WTC11 (cell line): ENCODE measurements at regions not wholly inside any gene's neighbourhood (a gene's known extent, or its start where the extent isn't known, plus 50 kb on each side); places are given as distances from the start of the nearest gene placed in this dataset.

Experiments
- ATAC-seq: fragments of 200-7000 bp; cut with Tn5 transposase; 2 replicates; pipeline ENCODE4 v1.10.0; 2021; ENCODE audit warnings: mild to moderate bottlenecking, moderate library complexity
- CTCF ChIA-PET: fragments of 300-600 bp; sonication (Branson Sonifier 250); formaldehyde crosslinking; loops from one replicate; lab custom pipeline; 2021; ENCODE audit warnings: antibody characterized with exemption; lab: Charles Lee
- POLR2A ChIA-PET: fragments of 350-600 bp; sonication (Branson Sonifier 250); formaldehyde crosslinking; loops from one replicate; lab custom pipeline; 2021; ENCODE audit warnings: antibody characterized with exemption; lab: Charles Lee
- DNase-seq: peaks from one replicate; pipeline ENCODE4 v3.0.0; 2021; ENCODE audit warnings: low spot score
- H3K27ac Mint-ChIP-seq: 2 replicates; pipeline ENCODE4 v1.8.0; 2021; ENCODE audit warnings: mixed read lengths
- H3K27me3 Mint-ChIP-seq: 2 replicates; pipeline ENCODE4 v1.8.0; 2021; ENCODE audit warnings: low read depth, mild to moderate bottlenecking, moderate library complexity, mixed read lengths
- H3K36me3 Mint-ChIP-seq: 2 replicates; pipeline ENCODE4 v1.8.0; 2021; ENCODE audit warnings: mixed read lengths
- H3K4me1 Mint-ChIP-seq: 2 replicates; pipeline ENCODE4 v1.8.0; 2022; ENCODE audit warnings: mixed read lengths
- H3K4me3 Mint-ChIP-seq: 2 replicates; pipeline ENCODE4 v1.8.0; 2021; ENCODE audit warnings: mild to moderate bottlenecking, moderate library complexity, mixed read lengths
- H3K9me3 Mint-ChIP-seq: 2 replicates; pipeline ENCODE4 v1.8.0; 2021; ENCODE audit warnings: mixed read lengths
- ARID4B ChIP-seq: sonication (generic); formaldehyde crosslinking; IDR thresholded peaks from 2 replicates; pipeline ENCODE4 v1.8.0; 2023; ENCODE audit warnings: missing genetic modification reagents, mild to moderate bottlenecking, borderline replicate concordance
- ATF1 ChIP-seq: sonication (generic); formaldehyde crosslinking; IDR thresholded peaks from 2 replicates; pipeline ENCODE4 v1.8.1; 2023; ENCODE audit warnings: mild to moderate bottlenecking, moderate library complexity, missing genetic modification reagents
- ATF3 ChIP-seq: sonication (generic); formaldehyde crosslinking; conservative IDR thresholded peaks from 2 replicates; pipeline ENCODE4 v1.8.1; 2022; ENCODE audit warnings: mild to moderate bottlenecking, missing genetic modification reagents
- CREB1 ChIP-seq: sonication (generic); formaldehyde crosslinking; IDR thresholded peaks from 2 replicates; pipeline ENCODE4 v1.8.0; 2023; ENCODE audit warnings: mild to moderate bottlenecking, missing genetic modification reagents
- ESRRA ChIP-seq: sonication (generic); formaldehyde crosslinking; IDR thresholded peaks from 2 replicates; pipeline ENCODE4 v1.8.1; 2022; ENCODE audit warnings: mild to moderate bottlenecking, missing genetic modification reagents, borderline replicate concordance
- FOXK1 ChIP-seq: sonication (generic); formaldehyde crosslinking; IDR thresholded peaks from 2 replicates; pipeline ENCODE4 v1.8.0; 2022; ENCODE audit warnings: mild to moderate bottlenecking, moderate library complexity, missing genetic modification reagents
- HMGXB4 ChIP-seq: sonication (generic); formaldehyde crosslinking; IDR thresholded peaks from 2 replicates; pipeline ENCODE4 v1.8.1; 2023; ENCODE audit warnings: mild to moderate bottlenecking, moderate library complexity, missing genetic modification reagents
- MXD4 ChIP-seq: fragments of 250-450 bp; sonication (Bioruptor Pico); IDR thresholded peaks from 2 replicates; pipeline ENCODE4 v1.8.0; 2021; ENCODE audit warnings: mild to moderate bottlenecking, moderate library complexity, borderline replicate concordance
- NFATC4 ChIP-seq: fragments of 250-450 bp; sonication (Bioruptor Pico); IDR thresholded peaks from 2 replicates; pipeline ENCODE4 v1.9.0; 2021; ENCODE audit warnings: mild to moderate bottlenecking
- NFE2L1 ChIP-seq: sonication (generic); formaldehyde crosslinking; IDR thresholded peaks from 2 replicates; pipeline ENCODE4 v1.8.1; 2023; ENCODE audit warnings: missing genetic modification reagents
- OVOL2 ChIP-seq: fragments of 250-450 bp; sonication (Bioruptor Pico); IDR thresholded peaks from 2 replicates; pipeline ENCODE4 v1.9.0; 2021; ENCODE audit warnings: mild to moderate bottlenecking, borderline replicate concordance
- PRDM15 ChIP-seq: sonication (generic); formaldehyde crosslinking; IDR thresholded peaks from 2 replicates; pipeline ENCODE4 v1.8.0; 2022; ENCODE audit warnings: missing genetic modification reagents
- SOX15 ChIP-seq: fragments of 250-450 bp; sonication (Bioruptor Pico); IDR thresholded peaks from 2 replicates; pipeline ENCODE4 v1.9.0; 2021; ENCODE audit warnings: mild to moderate bottlenecking
- TCF7 ChIP-seq: sonication (generic); formaldehyde crosslinking; IDR thresholded peaks from 2 replicates; pipeline ENCODE4 v1.8.0; 2022; ENCODE audit warnings: mild to moderate bottlenecking, low read depth, missing genetic modification reagents, moderate library complexity
- ZBTB43 ChIP-seq: sonication (generic); formaldehyde crosslinking; IDR thresholded peaks from 2 replicates; pipeline ENCODE4 v1.8.1; 2023; ENCODE audit warnings: mild to moderate bottlenecking, missing genetic modification reagents
- ZNF121 ChIP-seq: sonication (generic); formaldehyde crosslinking; IDR thresholded peaks from 2 replicates; pipeline ENCODE4 v1.8.0; 2023; ENCODE audit warnings: missing genetic modification reagents
- ZNF416 ChIP-seq: fragments of 250-450 bp; sonication (Bioruptor Pico); IDR thresholded peaks from 2 replicates; pipeline ENCODE4 v1.9.0; 2021; ENCODE audit warnings: mild to moderate bottlenecking, inconsistent platforms
- ZNF423 ChIP-seq: fragments of 250-450 bp; sonication (Bioruptor Pico); IDR thresholded peaks from 2 replicates; pipeline ENCODE4 v2.1.2; 2022; ENCODE audit warnings: mild to moderate bottlenecking, moderate library complexity
- ZNF532 ChIP-seq: fragments of 250-450 bp; sonication (Bioruptor Pico); IDR thresholded peaks from 2 replicates; pipeline ENCODE4 v1.9.0; 2021; ENCODE audit warnings: mild to moderate bottlenecking, borderline replicate concordance
- ZSCAN18 ChIP-seq: fragments of 250-450 bp; sonication (Bioruptor Pico); IDR thresholded peaks from 2 replicates; pipeline ENCODE4 v2.1.2; 2022; ENCODE audit warnings: mild to moderate bottlenecking, moderate library complexity

GRCh38 chr4:58192217-58192616 is 1082.0 kb upstream of the IGFBP7 start (continued):
- TF ChIP-seq ARID4B (CRISPR knock-in tag): no peak
- no peak for TF ChIP-seq ATF3 (CRISPR knock-in tag)
- TF ChIP-seq SOX15 (CRISPR knock-in tag): no peak
- TF ChIP-seq FOXK1 (CRISPR knock-in tag): no peak
- no peak for TF ChIP-seq ZNF416 (CRISPR knock-in tag)
- TF ChIP-seq ESRRA: no peak
- no peak for TF ChIP-seq NFE2L1 (CRISPR knock-in tag)
- TF ChIP-seq HMGXB4 (CRISPR knock-in tag): no peak
- TF ChIP-seq ZNF532 (CRISPR knock-in tag): no peak
- no peak for TF ChIP-seq ATF1
- TF ChIP-seq ZSCAN18 (CRISPR knock-in tag): no peak
- no peak for TF ChIP-seq ZBTB43
- no peak for TF ChIP-seq CREB1 (CRISPR knock-in tag)

GRCh38 chr4:58191109-58191508 is 1080.9 kb upstream of the IGFBP7 start:
- H3K27me3 Mint-ChIP-seq: peaks cover 2% of the 10 kb centered on the region; the same call in 1 of the 2 replicates
- no peak for DNase-seq
- ChIA-PET CTCF (no interaction called here), POLR2A (interaction anchor here (0.5 kb wide), 1 partner anchor 227 kb away, joined by 3 read pairs; no protein-coding TSS in a partner anchor)
- ATAC-seq: peak; percentile 44
- H3K27ac Mint-ChIP-seq: no peak overlapping the region
- H3K9me3 Mint-ChIP-seq: peaks cover 25% of the 10 kb centered on the region
- peaks cover 20% of the 10 kb centered on the region for H3K4me1 Mint-ChIP-seq
- H3K36me3 Mint-ChIP-seq: 0 out of 2 replicates have a peak, but pooled peaks cover 3% of the 10 kb centered on the region
- H3K4me3 Mint-ChIP-seq: no peak overlapping the region
- TF ChIP-seq ATF1 (no peak), TCF7 (no peak), ZNF423 (no peak), CREB1 (CRISPR knock-in tag) (no peak), NFATC4 (no peak), MXD4 (CRISPR knock-in tag) (no peak), ESRRA (no peak), FOXK1 (CRISPR knock-in tag) (no peak), PRDM15 (CRISPR knock-in tag) (no peak), ZNF121 (no peak), OVOL2 (CRISPR knock-in tag) (no peak)
